ENCODE measurements at regions not wholly inside any gene's neighbourhood (a gene's known extent, or its start where the extent isn't known, plus 50 kb on each side); places are given as distances from the start of the nearest gene placed in this dataset.
"Not testable (repeated sequence)": the region's sequence is repeated elsewhere in the genome, so short reads cannot be mapped to it uniquely, and the experiment has no call there.

DNA sequence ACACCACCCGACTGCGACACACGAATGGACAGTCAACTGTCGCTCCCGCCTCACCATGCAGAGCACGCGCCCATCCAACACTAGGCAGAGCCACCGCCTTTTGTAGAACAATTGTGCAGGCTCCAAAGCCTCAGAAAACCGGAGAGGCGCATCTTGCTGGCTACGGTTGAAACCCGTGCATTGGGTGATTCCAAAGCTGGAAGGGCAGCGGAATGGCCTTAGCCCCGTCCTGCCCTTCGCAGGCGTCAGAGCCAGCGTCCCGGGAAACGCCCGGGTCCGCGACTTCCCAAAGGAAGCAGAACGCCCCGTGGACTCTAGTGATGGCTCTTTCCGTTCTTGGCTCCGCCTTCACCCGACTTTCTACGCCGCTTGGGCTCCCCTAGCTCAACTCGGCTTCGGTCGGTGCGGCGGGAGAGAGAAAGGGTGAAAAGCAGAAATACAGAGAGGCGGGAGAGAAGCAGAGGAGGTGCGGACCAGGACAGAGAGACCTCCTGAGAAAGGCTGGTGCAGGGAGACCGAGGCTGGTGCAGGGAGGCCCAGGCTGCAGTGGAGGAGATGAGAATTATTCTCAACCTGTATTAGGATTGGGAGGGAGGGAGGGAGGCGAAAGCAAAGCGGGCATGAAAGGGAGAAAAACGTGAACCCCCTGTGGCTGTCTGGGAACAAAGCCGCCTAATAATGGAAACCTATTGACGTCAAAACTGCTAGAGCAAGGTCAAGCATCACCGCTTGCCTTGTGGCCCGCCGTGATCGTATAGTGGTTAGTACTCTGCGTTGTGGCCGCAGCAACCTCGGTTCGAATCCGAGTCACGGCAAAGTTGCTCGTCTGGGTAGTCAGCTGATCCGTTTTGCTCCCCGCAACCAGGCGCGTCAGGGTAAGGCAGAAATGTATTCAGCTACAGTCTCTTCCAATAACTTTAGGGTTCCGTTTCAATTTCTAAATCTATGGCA, 99.5 kb downstream of the PRKAB2 start:
- in situ Hi-C loops (cut with MboI; ENCODE audit: low pct_unique_long_range_greater_than_20kb, low sequenced_read_pairs) = no loop called here
- DNase-seq = no peak

- in situ Hi-C loops (cut with MboI; ENCODE audit: low pct_unique_long_range_greater_than_20kb, low sequenced_read_pairs) = no loop called here
- DNase-seq = no peak
Measured at GRCh38 chr1:147071142-147071541, 101.1 kb downstream of the PRKAB2 start.

- in situ Hi-C loops (cut with MboI; ENCODE audit: low pct_unique_long_range_greater_than_20kb, low sequenced_read_pairs) = no loop called here
- no peak for DNase-seq
Measured at GRCh38 chr1:147062956-147063355, 109.3 kb downstream of the PRKAB2 start.

DNA sequence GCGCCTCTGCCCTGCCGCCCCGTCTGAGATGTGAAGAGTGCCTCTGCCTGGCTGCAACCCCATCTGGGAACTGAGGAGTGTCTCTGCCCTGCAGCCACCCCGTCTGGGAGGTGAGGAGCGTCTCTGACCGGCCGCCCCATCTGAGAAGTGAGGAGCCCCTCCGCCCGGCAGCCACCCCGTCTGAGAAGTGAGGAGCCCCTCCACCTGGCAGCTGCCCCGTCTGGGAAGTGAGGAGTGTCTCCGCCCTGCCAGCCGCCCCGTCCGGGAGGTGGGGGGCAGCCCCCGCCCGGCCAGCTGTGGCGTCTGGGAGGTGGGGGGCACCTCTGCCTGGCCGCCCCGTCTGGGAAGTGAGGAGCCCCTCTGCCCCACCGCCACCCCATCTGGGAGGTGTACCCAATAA, 110.4 kb downstream of the PRKAB2 start:
- DNase-seq; in situ Hi-C loops (cut with MboI; ENCODE audit: low pct_unique_long_range_greater_than_20kb, low sequenced_read_pairs): not testable (repeated sequence)

GRCh38 chr1:147053269-147053668, 115.1 kb downstream of the NBPF12 start:
- no peak for DNase-seq
- in situ Hi-C loops (cut with MboI; ENCODE audit: low pct_unique_long_range_greater_than_20kb, low sequenced_read_pairs) = no loop called here

- no peak for DNase-seq
- in situ Hi-C loops (cut with MboI; ENCODE audit: low pct_unique_long_range_greater_than_20kb, low sequenced_read_pairs) = no loop called here
Measured at GRCh38 chr1:147052677-147053076, 114.6 kb downstream of the NBPF12 start.

- in situ Hi-C loops (cut with MboI; ENCODE audit: low pct_unique_long_range_greater_than_20kb, low sequenced_read_pairs) = no loop called here
- DNase-seq = no peak
Measured at GRCh38 chr1:147052143-147052542, 114.0 kb downstream of the NBPF12 start.

GRCh38 chr1:147051136-147051535, 113.0 kb downstream of the NBPF12 start:
- in situ Hi-C loops (cut with MboI; ENCODE audit: low pct_unique_long_range_greater_than_20kb, low sequenced_read_pairs) = no loop called here
- no peak for DNase-seq

DNA sequence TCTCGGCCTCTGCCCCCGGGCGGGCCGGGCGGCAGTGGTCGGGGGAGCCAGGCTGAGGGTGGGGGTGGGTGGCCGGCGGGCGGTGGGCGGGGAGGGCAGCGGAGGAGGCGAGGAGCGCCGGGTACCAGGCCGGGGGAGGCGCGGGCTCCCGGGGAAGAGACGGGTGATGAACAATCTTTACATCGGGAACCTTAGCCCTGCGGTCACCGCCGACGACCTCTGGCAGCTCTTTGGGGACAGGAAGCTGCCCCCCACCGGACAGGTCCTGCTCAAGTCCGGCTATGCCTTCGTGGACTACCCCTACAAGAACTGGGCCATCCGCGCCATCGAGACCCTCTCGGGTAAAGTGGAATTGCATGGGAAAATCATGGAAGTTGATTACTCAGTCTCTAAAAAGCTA, 112.5 kb downstream of the NBPF12 start:
- in situ Hi-C loops (cut with MboI; ENCODE audit: low pct_unique_long_range_greater_than_20kb, low sequenced_read_pairs) = no loop called here
- DNase-seq = no peak

DNA sequence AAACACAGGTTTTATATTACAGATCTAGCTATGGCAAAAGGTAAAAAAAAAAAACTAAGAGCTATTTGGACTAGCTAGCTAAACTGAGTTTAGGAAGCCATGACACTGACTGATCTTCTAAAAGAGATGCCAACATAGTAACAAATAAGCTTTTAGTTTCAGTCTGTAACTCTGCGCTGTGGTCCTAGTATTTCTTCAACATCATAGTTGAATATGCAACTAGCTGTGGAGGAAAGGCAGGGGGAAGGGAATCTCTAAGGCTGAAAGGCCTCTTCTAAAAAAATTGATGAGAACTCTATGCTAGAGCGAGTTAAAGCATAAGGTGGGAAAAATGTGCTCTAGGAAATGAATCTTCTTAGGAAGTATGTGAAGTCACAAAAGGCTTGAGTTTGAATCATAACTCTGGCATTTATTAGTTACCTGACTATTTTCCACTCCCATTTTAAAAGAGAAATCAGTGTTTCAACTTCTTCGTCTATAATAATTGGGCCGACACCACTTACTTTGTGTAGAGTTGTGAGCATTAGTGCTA, 108.8 kb downstream of the NBPF12 start:
- DNase-seq = not testable (repeated sequence)

DNA sequence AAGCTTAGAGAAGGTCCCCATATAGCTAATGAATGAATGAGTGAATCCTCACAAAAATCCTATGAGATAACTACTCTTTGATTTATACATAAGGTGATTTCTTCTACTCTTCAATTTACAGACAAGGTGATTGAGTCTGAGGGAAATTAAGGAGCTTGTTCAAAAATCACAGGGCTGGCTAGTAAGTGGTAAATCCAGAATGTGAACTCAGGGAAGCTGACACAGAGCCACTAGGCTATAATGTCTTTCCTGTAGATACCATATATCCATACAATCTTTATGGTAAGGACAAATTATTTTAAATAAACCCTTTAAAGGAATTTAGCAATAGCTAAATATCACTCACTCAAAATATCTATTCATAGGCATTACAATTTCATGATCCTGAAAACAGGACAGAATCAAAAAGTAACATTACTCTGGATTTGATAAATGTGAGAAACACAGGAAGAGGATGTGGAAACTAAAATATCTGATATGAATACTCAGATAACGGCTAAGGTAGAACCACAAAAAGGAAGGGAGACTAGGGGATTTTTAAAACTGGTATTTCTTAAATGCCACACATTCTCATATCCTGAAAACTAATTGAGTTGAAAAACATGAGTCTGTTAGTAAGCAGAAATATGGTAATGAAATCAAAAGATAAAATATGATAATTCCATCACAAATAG, 108.2 kb downstream of the NBPF12 start:
- in situ Hi-C loops (cut with MboI; ENCODE audit: low pct_unique_long_range_greater_than_20kb, low sequenced_read_pairs) = no loop called here
- peak; percentile 43 for DNase-seq

More for the DNA sequence above, 108.8 kb downstream of the NBPF12 start:
- in situ Hi-C loops (cut with MboI; ENCODE audit: low pct_unique_long_range_greater_than_20kb, low sequenced_read_pairs) = not testable (repeated sequence)
